Fibroblast of lung (primary cell): ENCODE measurements at regions not wholly inside any gene's neighbourhood (a gene's known extent, or its start where the extent isn't known, plus 50 kb on each side); places are given as distances from the start of the nearest gene placed in this dataset.

Source experiments
- CTCF ChIP-seq, 2 donors: IDR thresholded peaks in 1 of 2; conservative IDR thresholded peaks in 1 of 2; 1 replicate in 1 of 2; 2 replicates in 1 of 2; pipeline ENCODE4 v1.5.1; 2011 to 2012; ENCODE audit warnings: low read length in 2 of 2, control low read depth in 1 of 2, inconsistent platforms in 1 of 2, low read depth in 1 of 2, mild to moderate bottlenecking in 1 of 2
- EZH2 ChIP-seq: IDR thresholded peaks from 2 replicates; pipeline ENCODE4 v1.5.1; 2012; ENCODE audit warnings: low read length, control low read depth, mild to moderate bottlenecking; ENCODE audit errors: missing control alignments

DNA sequence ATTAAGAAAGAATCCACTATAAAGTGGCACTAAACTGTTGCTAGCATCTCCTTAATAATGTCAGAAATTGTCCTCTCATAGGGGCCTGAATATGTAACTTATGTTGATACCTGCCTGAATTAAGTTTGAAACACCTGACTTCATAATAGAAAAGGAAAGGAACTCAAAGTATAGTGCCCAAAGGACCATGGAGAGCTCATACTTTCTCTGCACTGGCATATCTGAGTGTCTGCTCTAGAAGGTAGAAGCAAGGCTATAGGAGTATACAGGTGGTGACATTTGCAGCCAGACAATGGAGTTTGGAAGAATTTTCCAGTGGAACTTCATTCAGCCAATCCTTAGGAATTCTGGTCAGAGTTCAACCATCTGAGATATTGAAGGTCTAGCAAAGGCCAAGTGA lies 988.9 kb downstream of the RAB28 start:
- TF ChIP-seq CTCF (conservative IDR thresholded peaks at IDR 0.05 in 1 of 2, IDR thresholded peaks at IDR 0.05 in 1 of 2; ENCODE audit: low read depth in 1 of 2, low read length in 2 of 2), result no peak
- TF ChIP-seq EZH2, result no peak
